DOHH2 (cell line): ENCODE measurements at regions not wholly inside any gene's neighbourhood (a gene's known extent, or its start where the extent isn't known, plus 50 kb on each side); places are given as distances from the start of the nearest gene placed in this dataset.

Experiments
- EZH2phosphoT487 ChIP-seq: fragments of 200-600 bp; sonication (generic); IDR thresholded peaks from 2 replicates; pipeline ENCODE4 v1.6.1; 2017; ENCODE audit warnings: borderline replicate concordance, mild to moderate bottlenecking, antibody characterized with exemption, low read length, moderate library complexity, mixed read lengths
- TF ChIP-seq, protein P1 (sequence below): fragments of 200-600 bp; sonication (generic); IDR thresholded peaks from one replicate; pipeline ENCODE4 v1.5.1; 2014; ENCODE audit warnings: antibody characterized with exemption, mild to moderate bottlenecking, low read depth, low read length; ENCODE audit not compliant: poor library complexity, severe bottlenecking

DNA sequence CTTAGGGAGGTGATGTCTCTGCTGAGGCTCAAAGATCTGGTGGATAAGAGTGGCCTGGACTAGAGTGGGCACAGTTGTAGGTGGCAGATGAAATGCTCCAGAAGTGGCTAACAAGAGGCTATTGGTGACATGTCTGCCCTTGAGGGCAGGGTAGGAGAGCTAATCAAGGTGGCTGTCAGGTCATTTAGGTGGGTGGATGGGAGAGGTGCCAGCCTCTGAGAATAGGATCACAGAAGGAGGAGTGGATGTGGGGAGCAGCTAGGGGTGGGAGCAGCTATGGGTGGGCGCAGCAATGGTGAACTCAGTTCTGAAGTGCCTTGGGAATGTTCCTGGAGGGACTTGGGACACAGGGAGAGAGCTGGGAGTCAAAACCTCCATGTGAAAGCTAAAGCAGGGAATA lies 142.0 kb upstream of the GRIK3 start:
- TF ChIP-seq, protein P1, sequence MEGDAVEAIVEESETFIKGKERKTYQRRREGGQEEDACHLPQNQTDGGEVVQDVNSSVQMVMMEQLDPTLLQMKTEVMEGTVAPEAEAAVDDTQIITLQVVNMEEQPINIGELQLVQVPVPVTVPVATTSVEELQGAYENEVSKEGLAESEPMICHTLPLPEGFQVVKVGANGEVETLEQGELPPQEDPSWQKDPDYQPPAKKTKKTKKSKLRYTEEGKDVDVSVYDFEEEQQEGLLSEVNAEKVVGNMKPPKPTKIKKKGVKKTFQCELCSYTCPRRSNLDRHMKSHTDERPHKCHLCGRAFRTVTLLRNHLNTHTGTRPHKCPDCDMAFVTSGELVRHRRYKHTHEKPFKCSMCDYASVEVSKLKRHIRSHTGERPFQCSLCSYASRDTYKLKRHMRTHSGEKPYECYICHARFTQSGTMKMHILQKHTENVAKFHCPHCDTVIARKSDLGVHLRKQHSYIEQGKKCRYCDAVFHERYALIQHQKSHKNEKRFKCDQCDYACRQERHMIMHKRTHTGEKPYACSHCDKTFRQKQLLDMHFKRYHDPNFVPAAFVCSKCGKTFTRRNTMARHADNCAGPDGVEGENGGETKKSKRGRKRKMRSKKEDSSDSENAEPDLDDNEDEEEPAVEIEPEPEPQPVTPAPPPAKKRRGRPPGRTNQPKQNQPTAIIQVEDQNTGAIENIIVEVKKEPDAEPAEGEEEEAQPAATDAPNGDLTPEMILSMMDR, result no peak
- TF ChIP-seq EZH2phosphoT487, result no peak
